ENCODE measurements at regions not wholly inside any gene's neighbourhood (a gene's known extent, or its start where the extent isn't known, plus 50 kb on each side); places are given as distances from the start of the nearest gene placed in this dataset.
"Not testable (repeated sequence)": the region's sequence is repeated elsewhere in the genome, so short reads cannot be mapped to it uniquely, and the experiment has no call there.

- TF ChIP-seq CTCF (IDR thresholded peaks at IDR 0.05) = no peak
- TF ChIP-seq POLR2A (IDR thresholded peaks at IDR 0.05) = no peak
- TF ChIP-seq EP300 (IDR thresholded peaks at IDR 0.05) = no peak
- TF ChIP-seq POLR2AphosphoS5 (IDR thresholded peaks at IDR 0.05) = no peak
- no peaks in the 10 kb centered on the region for H3K27me3 ChIP-seq
- H3K36me3 ChIP-seq = no peaks in the 10 kb centered on the region
- no peak overlapping the region for H3K4me3 ChIP-seq
- H3K4me1 ChIP-seq = no peaks in the 10 kb centered on the region
- no peak for DNase-seq
- WGBS, 2 donors = 22 to 56% methylated on average over 1 of the region's 1 CpG
- no peaks in the 10 kb centered on the region for H3K9me3 ChIP-seq
- no peak overlapping the region for H3K27ac ChIP-seq
- intact Hi-C loops (cut with DNase I) = no loop called here
Measured at GRCh38 chr13:76245920-76246319, 609.8 kb downstream of the LMO7 start.

- intact Hi-C loops (cut with DNase I) = no loop called here
- H3K4me1 ChIP-seq = no peaks in the 10 kb centered on the region
- no peak overlapping the region for H3K27ac ChIP-seq
- H3K36me3 ChIP-seq = no peaks in the 10 kb centered on the region
- no peaks in the 10 kb centered on the region for H3K9me3 ChIP-seq
- 59 to 75% methylated on average over 4 of the region's 4 CpGs for WGBS, 2 donors
- H3K27me3 ChIP-seq = no peaks in the 10 kb centered on the region
- no peak overlapping the region for H3K4me3 ChIP-seq
- no peak for DNase-seq
- TF ChIP-seq POLR2A (IDR thresholded peaks at IDR 0.05) (no peak), EP300 (IDR thresholded peaks at IDR 0.05) (no peak), POLR2AphosphoS5 (IDR thresholded peaks at IDR 0.05) (no peak), CTCF (IDR thresholded peaks at IDR 0.05) (no peak)
Measured at GRCh38 chr13:76245211-76245610, 609.1 kb downstream of the LMO7 start.

- WGBS, 2 donors = 62 to 76% methylated on average over 8 of the region's 8 CpGs
- H3K4me3 ChIP-seq; H3K36me3 ChIP-seq; intact Hi-C loops (cut with DNase I); H3K27me3 ChIP-seq; H3K9me3 ChIP-seq; H3K4me1 ChIP-seq; DNase-seq; H3K27ac ChIP-seq: not testable (repeated sequence)
Measured at GRCh38 chr13:76243120-76243519, 607.0 kb downstream of the LMO7 start.

GRCh38 chr13:76239031-76239680 lies 603.0 kb downstream of the LMO7 start:
- TF ChIP-seq EP300 (IDR thresholded peaks at IDR 0.05) (no peak), POLR2AphosphoS5 (IDR thresholded peaks at IDR 0.05) (no peak), CTCF (IDR thresholded peaks at IDR 0.05) (no peak), POLR2A (IDR thresholded peaks at IDR 0.05) (no peak)
- 90 to 94% methylated on average over 4 of the region's 4 CpGs for WGBS, 2 donors
- DNase-seq = no peak
- no peaks in the 10 kb centered on the region for H3K36me3 ChIP-seq
- no peak overlapping the region for H3K4me3 ChIP-seq
- H3K4me1 ChIP-seq = no peaks in the 10 kb centered on the region
- intact Hi-C loops (cut with DNase I) = no loop called here
- no peak overlapping the region for H3K27ac ChIP-seq
- no peaks in the 10 kb centered on the region for H3K27me3 ChIP-seq
- no peaks in the 10 kb centered on the region for H3K9me3 ChIP-seq

- Histone ChIP-seq H3K27ac (no peak overlapping the region), H3K9me3 (no peaks in the 10 kb centered on the region), H3K36me3 (no peaks in the 10 kb centered on the region), H3K4me1 (no peaks in the 10 kb centered on the region), H3K27me3 (no peaks in the 10 kb centered on the region), H3K4me3 (no peak overlapping the region)
- TF ChIP-seq POLR2AphosphoS5 (IDR thresholded peaks at IDR 0.05) (no peak), EP300 (IDR thresholded peaks at IDR 0.05) (no peak), CTCF (IDR thresholded peaks at IDR 0.05) (no peak), POLR2A (IDR thresholded peaks at IDR 0.05) (no peak)
- no peak for DNase-seq
- whole genome bisulfite sequencing, 2 donors = 88 to 92% methylated on average over 4 of the region's 4 CpGs
- intact Hi-C loops (cut with DNase I) = no loop called here
Measured at GRCh38 chr13:76231522-76232167, 595.5 kb downstream of the LMO7 start.

All from sigmoid colon (tissue), 6 donors.